ENCODE measurements at regions not wholly inside any gene's neighbourhood (a gene's known extent, or its start where the extent isn't known, plus 50 kb on each side); places are given as distances from the start of the nearest gene placed in this dataset.

GRCh38 chr1:8182034-8182761 is 135.7 kb upstream of the SLC45A1 start:
- no peak for TF ChIP-seq CTCF (IDR thresholded peaks at IDR 0.05; ENCODE audit: low read length)
- TF ChIP-seq EZH2 (optimal IDR thresholded peaks at IDR 0.05; ENCODE audit: low read depth, low read length), result no peak
- no peak for TF ChIP-seq EZH2phosphoT487 (IDR thresholded peaks at IDR 0.05; ENCODE audit: low read length)
